ENCODE measurements at regions not wholly inside any gene's neighbourhood (a gene's known extent, or its start where the extent isn't known, plus 50 kb on each side); places are given as distances from the start of the nearest gene placed in this dataset.

DNA sequence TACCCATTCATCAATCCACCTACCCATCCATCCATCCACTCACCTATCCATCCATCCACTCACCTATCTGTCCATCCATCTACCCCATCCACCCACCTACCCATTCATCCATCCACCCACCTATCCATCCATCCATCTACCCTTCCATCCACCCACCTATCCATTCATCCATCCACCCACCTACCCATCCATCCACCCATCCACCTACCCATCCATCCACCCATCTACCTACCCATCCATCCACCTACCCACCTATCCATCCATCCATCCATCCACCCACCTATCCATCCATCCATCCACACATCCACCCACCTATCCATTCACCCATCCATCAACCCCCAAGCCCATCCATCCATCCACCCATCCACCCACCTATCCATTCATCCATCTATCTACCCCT, 267.1 kb downstream of the MRTFB start (continued):
- TF ChIP-seq ZNF664 (tag by site-specific recombination; IDR thresholded peaks at IDR 0.05) (no peak), ZXDB (tag by site-specific recombination; IDR thresholded peaks at IDR 0.05) (no peak), ZNF292 (tag by site-specific recombination; IDR thresholded peaks at IDR 0.05; ENCODE audit: borderline replicate concordance, low read depth) (no peak), ZNF521 (tag by site-specific recombination; IDR thresholded peaks at IDR 0.05) (no peak), ZNF19 (tag by site-specific recombination; IDR thresholded peaks at IDR 0.05; ENCODE audit: low read depth) (no peak), ZNF76 (tag by site-specific recombination; IDR thresholded peaks at IDR 0.05; ENCODE audit: borderline replicate concordance, low read depth) (no peak), ZNF16 (tag by site-specific recombination; IDR thresholded peaks at IDR 0.05; ENCODE audit: low read depth) (no peak), KLF7 (tag by site-specific recombination; IDR thresholded peaks at IDR 0.05; ENCODE audit: borderline replicate concordance) (no peak), GLI4 (tag by site-specific recombination; IDR thresholded peaks at IDR 0.05) (0 out of 2 replicates have a peak, but pooled peaks have one; percentile 20), ZNF560 (tag by site-specific recombination; IDR thresholded peaks at IDR 0.05; ENCODE audit: borderline replicate concordance) (no peak), FEZF1 (tag by site-specific recombination; IDR thresholded peaks at IDR 0.05) (no peak), ZBTB8A (tag by site-specific recombination; IDR thresholded peaks at IDR 0.05) (no peak), ZSCAN23 (tag by site-specific recombination; IDR thresholded peaks at IDR 0.05) (no peak), ZNF610 (tag by site-specific recombination; IDR thresholded peaks at IDR 0.05; ENCODE audit: borderline replicate concordance) (no peak), TRIM28 (IDR thresholded peaks at IDR 0.05; ENCODE audit: borderline replicate concordance, low read length) (no peak), YY2 (tag by site-specific recombination; IDR thresholded peaks at IDR 0.05) (peak; percentile 7; the same call in 1 of the 2 replicates), ZNF248 (tag by site-specific recombination; IDR thresholded peaks at IDR 0.05) (0 out of 2 replicates have a peak, but pooled peaks have one; percentile 38), WT1 (tag by site-specific recombination; IDR thresholded peaks at IDR 0.05) (no peak), ZNF785 (tag by site-specific recombination; IDR thresholded peaks at IDR 0.05) (0 out of 2 replicates have a peak, but pooled peaks have one; percentile 13), ZNF629 (tag by site-specific recombination; IDR thresholded peaks at IDR 0.05) (no peak)
- TF ChIP-seq, protein P1, sequence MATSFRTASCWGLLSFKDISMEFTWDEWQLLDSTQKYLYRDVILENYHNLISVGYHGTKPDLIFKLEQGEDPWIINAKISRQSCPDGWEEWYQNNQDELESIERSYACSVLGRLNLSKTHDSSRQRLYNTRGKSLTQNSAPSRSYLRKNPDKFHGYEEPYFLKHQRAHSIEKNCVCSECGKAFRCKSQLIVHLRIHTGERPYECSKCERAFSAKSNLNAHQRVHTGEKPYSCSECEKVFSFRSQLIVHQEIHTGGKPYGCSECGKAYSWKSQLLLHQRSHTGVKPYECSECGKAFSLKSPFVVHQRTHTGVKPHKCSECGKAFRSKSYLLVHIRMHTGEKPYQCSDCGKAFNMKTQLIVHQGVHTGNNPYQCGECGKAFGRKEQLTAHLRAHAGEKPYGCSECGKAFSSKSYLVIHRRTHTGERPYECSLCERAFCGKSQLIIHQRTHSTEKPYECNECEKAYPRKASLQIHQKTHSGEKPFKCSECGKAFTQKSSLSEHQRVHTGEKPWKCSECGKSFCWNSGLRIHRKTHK (tag by site-specific recombination; IDR thresholded peaks at IDR 0.05): no peak
- TF ChIP-seq, protein P2, sequence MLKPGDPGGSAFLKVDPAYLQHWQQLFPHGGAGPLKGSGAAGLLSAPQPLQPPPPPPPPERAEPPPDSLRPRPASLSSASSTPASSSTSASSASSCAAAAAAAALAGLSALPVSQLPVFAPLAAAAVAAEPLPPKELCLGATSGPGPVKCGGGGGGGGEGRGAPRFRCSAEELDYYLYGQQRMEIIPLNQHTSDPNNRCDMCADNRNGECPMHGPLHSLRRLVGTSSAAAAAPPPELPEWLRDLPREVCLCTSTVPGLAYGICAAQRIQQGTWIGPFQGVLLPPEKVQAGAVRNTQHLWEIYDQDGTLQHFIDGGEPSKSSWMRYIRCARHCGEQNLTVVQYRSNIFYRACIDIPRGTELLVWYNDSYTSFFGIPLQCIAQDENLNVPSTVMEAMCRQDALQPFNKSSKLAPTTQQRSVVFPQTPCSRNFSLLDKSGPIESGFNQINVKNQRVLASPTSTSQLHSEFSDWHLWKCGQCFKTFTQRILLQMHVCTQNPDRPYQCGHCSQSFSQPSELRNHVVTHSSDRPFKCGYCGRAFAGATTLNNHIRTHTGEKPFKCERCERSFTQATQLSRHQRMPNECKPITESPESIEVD (tag by site-specific recombination; IDR thresholded peaks at IDR 0.05): no peak
- TF ChIP-seq, protein P3, sequence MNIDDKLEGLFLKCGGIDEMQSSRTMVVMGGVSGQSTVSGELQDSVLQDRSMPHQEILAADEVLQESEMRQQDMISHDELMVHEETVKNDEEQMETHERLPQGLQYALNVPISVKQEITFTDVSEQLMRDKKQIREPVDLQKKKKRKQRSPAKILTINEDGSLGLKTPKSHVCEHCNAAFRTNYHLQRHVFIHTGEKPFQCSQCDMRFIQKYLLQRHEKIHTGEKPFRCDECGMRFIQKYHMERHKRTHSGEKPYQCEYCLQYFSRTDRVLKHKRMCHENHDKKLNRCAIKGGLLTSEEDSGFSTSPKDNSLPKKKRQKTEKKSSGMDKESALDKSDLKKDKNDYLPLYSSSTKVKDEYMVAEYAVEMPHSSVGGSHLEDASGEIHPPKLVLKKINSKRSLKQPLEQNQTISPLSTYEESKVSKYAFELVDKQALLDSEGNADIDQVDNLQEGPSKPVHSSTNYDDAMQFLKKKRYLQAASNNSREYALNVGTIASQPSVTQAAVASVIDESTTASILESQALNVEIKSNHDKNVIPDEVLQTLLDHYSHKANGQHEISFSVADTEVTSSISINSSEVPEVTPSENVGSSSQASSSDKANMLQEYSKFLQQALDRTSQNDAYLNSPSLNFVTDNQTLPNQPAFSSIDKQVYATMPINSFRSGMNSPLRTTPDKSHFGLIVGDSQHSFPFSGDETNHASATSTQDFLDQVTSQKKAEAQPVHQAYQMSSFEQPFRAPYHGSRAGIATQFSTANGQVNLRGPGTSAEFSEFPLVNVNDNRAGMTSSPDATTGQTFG (tag by site-specific recombination; IDR thresholded peaks at IDR 0.05; ENCODE audit: borderline replicate concordance): peak; percentile 57; the same call in 1 of the 2 replicates
- TF ChIP-seq, protein P4, sequence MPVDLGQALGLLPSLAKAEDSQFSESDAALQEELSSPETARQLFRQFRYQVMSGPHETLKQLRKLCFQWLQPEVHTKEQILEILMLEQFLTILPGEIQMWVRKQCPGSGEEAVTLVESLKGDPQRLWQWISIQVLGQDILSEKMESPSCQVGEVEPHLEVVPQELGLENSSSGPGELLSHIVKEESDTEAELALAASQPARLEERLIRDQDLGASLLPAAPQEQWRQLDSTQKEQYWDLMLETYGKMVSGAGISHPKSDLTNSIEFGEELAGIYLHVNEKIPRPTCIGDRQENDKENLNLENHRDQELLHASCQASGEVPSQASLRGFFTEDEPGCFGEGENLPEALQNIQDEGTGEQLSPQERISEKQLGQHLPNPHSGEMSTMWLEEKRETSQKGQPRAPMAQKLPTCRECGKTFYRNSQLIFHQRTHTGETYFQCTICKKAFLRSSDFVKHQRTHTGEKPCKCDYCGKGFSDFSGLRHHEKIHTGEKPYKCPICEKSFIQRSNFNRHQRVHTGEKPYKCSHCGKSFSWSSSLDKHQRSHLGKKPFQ (tag by site-specific recombination; IDR thresholded peaks at IDR 0.05): no peak
- TF ChIP-seq, protein P5, sequence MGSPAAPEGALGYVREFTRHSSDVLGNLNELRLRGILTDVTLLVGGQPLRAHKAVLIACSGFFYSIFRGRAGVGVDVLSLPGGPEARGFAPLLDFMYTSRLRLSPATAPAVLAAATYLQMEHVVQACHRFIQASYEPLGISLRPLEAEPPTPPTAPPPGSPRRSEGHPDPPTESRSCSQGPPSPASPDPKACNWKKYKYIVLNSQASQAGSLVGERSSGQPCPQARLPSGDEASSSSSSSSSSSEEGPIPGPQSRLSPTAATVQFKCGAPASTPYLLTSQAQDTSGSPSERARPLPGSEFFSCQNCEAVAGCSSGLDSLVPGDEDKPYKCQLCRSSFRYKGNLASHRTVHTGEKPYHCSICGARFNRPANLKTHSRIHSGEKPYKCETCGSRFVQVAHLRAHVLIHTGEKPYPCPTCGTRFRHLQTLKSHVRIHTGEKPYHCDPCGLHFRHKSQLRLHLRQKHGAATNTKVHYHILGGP (tag by site-specific recombination; IDR thresholded peaks at IDR 0.05): 0 out of 2 replicates have a peak, but pooled peaks have one; percentile 17
- TF ChIP-seq, protein P6, sequence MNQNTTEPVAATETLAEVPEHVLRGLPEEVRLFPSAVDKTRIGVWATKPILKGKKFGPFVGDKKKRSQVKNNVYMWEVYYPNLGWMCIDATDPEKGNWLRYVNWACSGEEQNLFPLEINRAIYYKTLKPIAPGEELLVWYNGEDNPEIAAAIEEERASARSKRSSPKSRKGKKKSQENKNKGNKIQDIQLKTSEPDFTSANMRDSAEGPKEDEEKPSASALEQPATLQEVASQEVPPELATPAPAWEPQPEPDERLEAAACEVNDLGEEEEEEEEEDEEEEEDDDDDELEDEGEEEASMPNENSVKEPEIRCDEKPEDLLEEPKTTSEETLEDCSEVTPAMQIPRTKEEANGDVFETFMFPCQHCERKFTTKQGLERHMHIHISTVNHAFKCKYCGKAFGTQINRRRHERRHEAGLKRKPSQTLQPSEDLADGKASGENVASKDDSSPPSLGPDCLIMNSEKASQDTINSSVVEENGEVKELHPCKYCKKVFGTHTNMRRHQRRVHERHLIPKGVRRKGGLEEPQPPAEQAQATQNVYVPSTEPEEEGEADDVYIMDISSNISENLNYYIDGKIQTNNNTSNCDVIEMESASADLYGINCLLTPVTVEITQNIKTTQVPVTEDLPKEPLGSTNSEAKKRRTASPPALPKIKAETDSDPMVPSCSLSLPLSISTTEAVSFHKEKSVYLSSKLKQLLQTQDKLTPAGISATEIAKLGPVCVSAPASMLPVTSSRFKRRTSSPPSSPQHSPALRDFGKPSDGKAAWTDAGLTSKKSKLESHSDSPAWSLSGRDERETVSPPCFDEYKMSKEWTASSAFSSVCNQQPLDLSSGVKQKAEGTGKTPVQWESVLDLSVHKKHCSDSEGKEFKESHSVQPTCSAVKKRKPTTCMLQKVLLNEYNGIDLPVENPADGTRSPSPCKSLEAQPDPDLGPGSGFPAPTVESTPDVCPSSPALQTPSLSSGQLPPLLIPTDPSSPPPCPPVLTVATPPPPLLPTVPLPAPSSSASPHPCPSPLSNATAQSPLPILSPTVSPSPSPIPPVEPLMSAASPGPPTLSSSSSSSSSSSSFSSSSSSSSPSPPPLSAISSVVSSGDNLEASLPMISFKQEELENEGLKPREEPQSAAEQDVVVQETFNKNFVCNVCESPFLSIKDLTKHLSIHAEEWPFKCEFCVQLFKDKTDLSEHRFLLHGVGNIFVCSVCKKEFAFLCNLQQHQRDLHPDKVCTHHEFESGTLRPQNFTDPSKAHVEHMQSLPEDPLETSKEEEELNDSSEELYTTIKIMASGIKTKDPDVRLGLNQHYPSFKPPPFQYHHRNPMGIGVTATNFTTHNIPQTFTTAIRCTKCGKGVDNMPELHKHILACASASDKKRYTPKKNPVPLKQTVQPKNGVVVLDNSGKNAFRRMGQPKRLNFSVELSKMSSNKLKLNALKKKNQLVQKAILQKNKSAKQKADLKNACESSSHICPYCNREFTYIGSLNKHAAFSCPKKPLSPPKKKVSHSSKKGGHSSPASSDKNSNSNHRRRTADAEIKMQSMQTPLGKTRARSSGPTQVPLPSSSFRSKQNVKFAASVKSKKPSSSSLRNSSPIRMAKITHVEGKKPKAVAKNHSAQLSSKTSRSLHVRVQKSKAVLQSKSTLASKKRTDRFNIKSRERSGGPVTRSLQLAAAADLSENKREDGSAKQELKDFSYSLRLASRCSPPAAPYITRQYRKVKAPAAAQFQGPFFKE (tag by site-specific recombination; IDR thresholded peaks at IDR 0.05; ENCODE audit: borderline replicate concordance): no peak

All from HEK293 (cell line).